GM21423 (cell line): ENCODE measurements at regions not wholly inside any gene's neighbourhood (a gene's known extent, or its start where the extent isn't known, plus 50 kb on each side); places are given as distances from the start of the nearest gene placed in this dataset.
"Not testable (repeated sequence)": the region's sequence is repeated elsewhere in the genome, so short reads cannot be mapped to it uniquely, and the experiment has no call there.

ENCODE experiments used
- ATAC-seq: cut with Tn5 transposase; IDR thresholded peaks from one replicate; pipeline ENCODE4 v1.9.1; 2021; ENCODE audit warnings: mild to moderate bottlenecking, moderate library complexity; ENCODE audit not compliant: unreplicated experiment

- ATAC-seq: no peak
These were observed 946.8 kb upstream of the SOX9 start for GRCh38 chr17:71173991-71174390.

GRCh38 chr17:71176331-71176730, 944.5 kb upstream of the SOX9 start:
- ATAC-seq: no peak

GRCh38 chr17:71176928-71177443, 943.8 kb upstream of the SOX9 start:
- ATAC-seq: no peak

- ATAC-seq: no peak
These were observed 939.9 kb upstream of the SOX9 start for GRCh38 chr17:71180801-71181385.

GRCh38 chr17:71183066-71183660, 937.7 kb upstream of the SOX9 start:
- ATAC-seq: no peak

GRCh38 chr17:71184716-71185115, 936.1 kb upstream of the SOX9 start:
- ATAC-seq: no peak

GRCh38 chr17:71187145-71187878, 933.5 kb upstream of the SOX9 start:
- ATAC-seq: no peak

GRCh38 chr17:71188811-71189492, 931.9 kb upstream of the SOX9 start:
- ATAC-seq: no peak

- ATAC-seq: no peak
These were observed 931.4 kb upstream of the SOX9 start for GRCh38 chr17:71189493-71189831.

GRCh38 chr17:71192039-71192555, 928.7 kb upstream of the SOX9 start:
- ATAC-seq: no peak

GRCh38 chr17:71192848-71193247, 928.0 kb upstream of the SOX9 start:
- ATAC-seq: no peak

GRCh38 chr17:71200597-71200996, 920.2 kb upstream of the SOX9 start:
- no peak for ATAC-seq

- ATAC-seq: no peak
These were observed 919.2 kb upstream of the SOX9 start for GRCh38 chr17:71201639-71202038.

- no peak for ATAC-seq
These were observed 918.4 kb upstream of the SOX9 start for GRCh38 chr17:71202449-71202848.

GRCh38 chr17:71203953-71204352, 916.9 kb upstream of the SOX9 start:
- no peak for ATAC-seq

GRCh38 chr17:71205951-71206350, 914.9 kb upstream of the SOX9 start:
- not testable (repeated sequence) for ATAC-seq

GRCh38 chr17:71208111-71208704, 912.6 kb upstream of the SOX9 start:
- no peak for ATAC-seq

GRCh38 chr17:71213936-71214335, 906.9 kb upstream of the SOX9 start:
- ATAC-seq: no peak

- no peak for ATAC-seq
These were observed 903.1 kb upstream of the SOX9 start for GRCh38 chr17:71217769-71218168.

- ATAC-seq: no peak
These were observed 895.8 kb upstream of the SOX9 start for GRCh38 chr17:71224824-71225575.
